Hepatocyte (in vitro differentiated cells): ENCODE measurements at regions not wholly inside any gene's neighbourhood (a gene's known extent, or its start where the extent isn't known, plus 50 kb on each side); places are given as distances from the start of the nearest gene placed in this dataset.

Experiments
- DNase-seq: peaks from one replicate; pipeline ENCODE4 v3.0.0-alpha.2; 2016; ENCODE audit warnings: low spot score
- H2AFZ ChIP-seq: fragments of 200-600 bp; sonication (generic); 2 replicates; pipeline ENCODE4 v1.6.0; 2016; ENCODE audit warnings: antibody characterized with exemption, mild to moderate bottlenecking
- H3K27ac ChIP-seq: fragments of 200-600 bp; sonication (generic); 2 replicates; pipeline ENCODE4 v1.5.1; 2016; ENCODE audit warnings: mild to moderate bottlenecking
- H3K27me3 ChIP-seq: fragments of 200-600 bp; sonication (generic); 2 replicates; pipeline ENCODE4 v1.6.1; 2016
- H3K36me3 ChIP-seq: fragments of 200-600 bp; sonication (generic); replicated peaks from 2 replicates; pipeline ENCODE4 v1.5.1; 2016; ENCODE audit warnings: low read depth; ENCODE audit not compliant: insufficient read depth
- H3K4me1 ChIP-seq: fragments of 200-600 bp; sonication (generic); 2 replicates; pipeline ENCODE4 v1.5.1; 2016; ENCODE audit warnings: mild to moderate bottlenecking, moderate library complexity; ENCODE audit not compliant: insufficient read depth
- H3K4me2 ChIP-seq: fragments of 200-600 bp; sonication (generic); 2 replicates; pipeline ENCODE4 v1.6.0; 2016
- H3K4me3 ChIP-seq: fragments of 200-600 bp; sonication (generic); 2 replicates; pipeline ENCODE4 v1.5.1; 2016; ENCODE audit warnings: mild to moderate bottlenecking
- H3K79me2 ChIP-seq: fragments of 200-600 bp; sonication (generic); 2 replicates; pipeline ENCODE4 v1.6.0; 2017; ENCODE audit warnings: mild to moderate bottlenecking
- H3K9me2 ChIP-seq: fragments of 200-600 bp; sonication (generic); replicated peaks from 2 replicates; pipeline ENCODE4 v1.6.0; 2017; ENCODE audit warnings: mild to moderate bottlenecking; ENCODE audit not compliant: insufficient read depth
- H3K9me3 ChIP-seq: fragments of 200-600 bp; sonication (generic); 2 replicates; pipeline ENCODE4 v1.5.1; 2016; ENCODE audit warnings: low read depth, mild to moderate bottlenecking
- H4K20me1 ChIP-seq: fragments of 200-600 bp; sonication (generic); 2 replicates; pipeline ENCODE4 v1.6.0; 2016; ENCODE audit warnings: mild to moderate bottlenecking; ENCODE audit not compliant: insufficient read depth, poor library complexity, severe bottlenecking
- CTCF ChIP-seq: fragments of 200-600 bp; sonication (generic); IDR thresholded peaks from 2 replicates; pipeline ENCODE4 v1.5.1; 2016; ENCODE audit warnings: antibody characterized with exemption, mild to moderate bottlenecking; ENCODE audit not compliant: poor library complexity
- EZH2 ChIP-seq: fragments of 200-600 bp; sonication (generic); IDR thresholded peaks from 2 replicates; pipeline ENCODE4 v1.6.1; 2016; ENCODE audit warnings: antibody characterized with exemption, mild to moderate bottlenecking, borderline replicate concordance
- EZH2phosphoT487 ChIP-seq: fragments of 200-600 bp; sonication (generic); IDR thresholded peaks from one replicate; pipeline ENCODE4 v1.6.1; 2018; ENCODE audit warnings: antibody characterized with exemption, mild to moderate bottlenecking, low read depth, moderate library complexity; ENCODE audit not compliant: unreplicated experiment, severe bottlenecking
- WGBS: methylation state at CpG from one replicate; pipeline ENCODE4 v1.1.6; 2016; ENCODE audit warnings: low lambda C conversion rate; ENCODE audit errors: missing lambda C conversion rate; 5-methylcytosine and 5-hydroxymethylcytosine counted together

- Histone ChIP-seq H3K4me2 (no peak overlapping the region), H3K79me2 (no peaks in the 10 kb centered on the region), H3K4me1 (no peaks in the 10 kb centered on the region), H3K36me3 (no peaks in the 10 kb centered on the region), H3K27me3 (no peaks in the 10 kb centered on the region), H3K9me2 (no peaks in the 10 kb centered on the region), H3K9me3 (no peaks in the 10 kb centered on the region), H2AFZ (no peak overlapping the region), H4K20me1 (no peaks in the 10 kb centered on the region), H3K4me3 (no peak overlapping the region), H3K27ac (no peak overlapping the region)
- 98% methylated on average over 9 of the region's 9 CpGs for WGBS
- TF ChIP-seq CTCF (no peak), EZH2phosphoT487 (no peak), EZH2 (no peak)
- DNase-seq, result no peak
These were observed 402.4 kb upstream of the ID2 start for GRCh38 chr2:8279506-8279905.

GRCh38 chr2:8281234-8281633, 400.6 kb upstream of the ID2 start:
- H3K4me1 ChIP-seq, result no peaks in the 10 kb centered on the region
- no peak overlapping the region for H3K4me2 ChIP-seq
- H4K20me1 ChIP-seq, result no peaks in the 10 kb centered on the region
- TF ChIP-seq EZH2phosphoT487 (no peak), CTCF (no peak), EZH2 (no peak)
- DNase-seq, result no peak
- no peak overlapping the region for H2AFZ ChIP-seq
- WGBS, result 87% methylated on average over 4 of the region's 4 CpGs
- H3K4me3 ChIP-seq, result no peak overlapping the region
- H3K9me3 ChIP-seq, result no peaks in the 10 kb centered on the region
- H3K27me3 ChIP-seq, result no peaks in the 10 kb centered on the region
- no peaks in the 10 kb centered on the region for H3K36me3 ChIP-seq
- H3K79me2 ChIP-seq, result no peaks in the 10 kb centered on the region
- H3K9me2 ChIP-seq, result no peaks in the 10 kb centered on the region
- H3K27ac ChIP-seq, result no peak overlapping the region

GRCh38 chr2:8281950-8282857, 399.7 kb upstream of the ID2 start:
- H4K20me1 ChIP-seq, result no peaks in the 10 kb centered on the region
- H3K79me2 ChIP-seq, result no peaks in the 10 kb centered on the region
- no peaks in the 10 kb centered on the region for H3K4me1 ChIP-seq
- no peaks in the 10 kb centered on the region for H3K36me3 ChIP-seq
- 74% methylated on average over 25 of the region's 25 CpGs for WGBS
- H3K27ac ChIP-seq, result no peak overlapping the region
- H3K4me2 ChIP-seq, result no peak overlapping the region
- no peak for DNase-seq
- no peaks in the 10 kb centered on the region for H3K9me3 ChIP-seq
- no peaks in the 10 kb centered on the region for H3K27me3 ChIP-seq
- no peak overlapping the region for H2AFZ ChIP-seq
- TF ChIP-seq EZH2 (no peak), CTCF (no peak), EZH2phosphoT487 (no peak)
- H3K4me3 ChIP-seq, result no peak overlapping the region
- no peaks in the 10 kb centered on the region for H3K9me2 ChIP-seq
